DMS79 (cell line): ENCODE measurements at regions not wholly inside any gene's neighbourhood (a gene's known extent, or its start where the extent isn't known, plus 50 kb on each side); places are given as distances from the start of the nearest gene placed in this dataset.
"Not testable (repeated sequence)": the region's sequence is repeated elsewhere in the genome, so short reads cannot be mapped to it uniquely, and the experiment has no call there.

Experiments
- DNase-seq: peaks from one replicate; lab custom pipeline; 2025; lab: John Stamatoyannopoulos, UW

GRCh38 chr3:177338697-177339219 lies 141.5 kb upstream of the TBL1XR1 start:
- no peak for DNase-seq

GRCh38 chr3:177339220-177339703 lies 142.0 kb upstream of the TBL1XR1 start:
- DNase-seq = not testable (repeated sequence)

- no peak for DNase-seq
These were observed 143.1 kb upstream of the TBL1XR1 start for GRCh38 chr3:177340243-177340830.

- DNase-seq = no peak
These were observed 144.6 kb upstream of the TBL1XR1 start for GRCh38 chr3:177341736-177342419.

GRCh38 chr3:177343122-177343625 lies 145.9 kb upstream of the TBL1XR1 start:
- no peak for DNase-seq

GRCh38 chr3:177345049-177345972 lies 148.0 kb upstream of the TBL1XR1 start:
- no peak for DNase-seq

- no peak for DNase-seq
These were observed 148.8 kb upstream of the TBL1XR1 start for GRCh38 chr3:177345973-177346503.

GRCh38 chr3:177346878-177347277 lies 149.6 kb upstream of the TBL1XR1 start:
- DNase-seq = no peak

- no peak for DNase-seq
These were observed 150.3 kb upstream of the TBL1XR1 start for GRCh38 chr3:177347611-177348010.

GRCh38 chr3:177348974-177349373 lies 151.7 kb upstream of the TBL1XR1 start:
- no peak for DNase-seq

- DNase-seq = no peak
These were observed 152.1 kb upstream of the TBL1XR1 start for GRCh38 chr3:177349384-177349783.

GRCh38 chr3:177350121-177350520 lies 152.8 kb upstream of the TBL1XR1 start:
- DNase-seq = no peak

- DNase-seq = no peak
These were observed 153.9 kb upstream of the TBL1XR1 start for GRCh38 chr3:177351206-177351605.

- no peak for DNase-seq
These were observed 154.5 kb upstream of the TBL1XR1 start for GRCh38 chr3:177351757-177352158.

GRCh38 chr3:177352424-177352823 lies 155.1 kb upstream of the TBL1XR1 start:
- DNase-seq = no peak

- DNase-seq = no peak
These were observed 155.9 kb upstream of the TBL1XR1 start for GRCh38 chr3:177353140-177353539.

- DNase-seq = not testable (repeated sequence)
These were observed 156.6 kb upstream of the TBL1XR1 start for GRCh38 chr3:177353879-177354278.

- no peak for DNase-seq
These were observed 157.2 kb upstream of the TBL1XR1 start for GRCh38 chr3:177354466-177354865.

GRCh38 chr3:177356113-177356512 lies 158.8 kb upstream of the TBL1XR1 start:
- no peak for DNase-seq

- DNase-seq = no peak
These were observed 159.7 kb upstream of the TBL1XR1 start for GRCh38 chr3:177356952-177357351.

GRCh38 chr3:177357352-177358090 lies 160.2 kb upstream of the TBL1XR1 start:
- peak; percentile 25 for DNase-seq
